Upper lobe of left lung (tissue), 4 donors: ENCODE measurements at regions not wholly inside any gene's neighbourhood (a gene's known extent, or its start where the extent isn't known, plus 50 kb on each side); places are given as distances from the start of the nearest gene placed in this dataset.

Source experiments
- CTCF ChIP-seq, 6 experiments: fragments of 450-650 bp in 4 of 6; fragments of 200-600 bp in 2 of 6; sonication (generic) in 2 of 6; IDR thresholded peaks; one replicate each; pipeline ENCODE4 v1.5.1; 2016 to 2019; ENCODE audit warnings: antibody characterized with exemption in 6 of 6
- EP300 ChIP-seq, 4 donors: sonication (generic); formaldehyde crosslinking; IDR thresholded peaks; one replicate each; pipeline ENCODE4 v1.5.1; 2017; ENCODE audit warnings: antibody characterized with exemption in 4 of 4, control low read depth in 2 of 4
- POLR2A ChIP-seq, 4 donors: fragments of 450-650 bp; IDR thresholded peaks; one replicate each; pipeline ENCODE4 v1.5.1; 2016 to 2017; ENCODE audit warnings: antibody characterized with exemption in 4 of 4, mild to moderate bottlenecking in 2 of 4
- POLR2AphosphoS5 ChIP-seq, 2 donors: sonication (generic); formaldehyde crosslinking; IDR thresholded peaks; one replicate each; pipeline ENCODE4 v1.5.1; 2017; ENCODE audit warnings: antibody characterized with exemption in 2 of 2

DNA sequence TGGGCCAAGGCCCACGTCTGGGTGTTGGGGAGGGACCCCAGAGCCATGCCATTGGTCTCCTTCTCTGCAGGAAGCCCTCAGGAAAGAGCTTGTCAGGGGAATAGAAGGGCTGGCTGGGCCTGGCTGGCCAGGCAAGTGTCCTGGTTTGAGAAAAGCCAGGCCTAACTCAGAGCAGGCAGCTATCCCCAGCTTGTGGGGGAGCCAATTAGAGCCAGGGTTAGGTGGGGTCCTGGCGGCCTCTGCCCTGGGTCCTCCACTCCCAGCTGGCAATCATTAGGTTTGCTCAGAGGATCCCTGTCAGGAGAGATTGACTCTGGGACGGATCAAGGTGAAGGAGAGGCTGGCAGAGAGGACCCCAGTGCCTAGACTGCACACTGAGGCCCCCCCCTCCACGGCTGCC is 64.8 kb downstream of the PJA1 start:
- no peak for TF ChIP-seq CTCF (IDR thresholded peaks at IDR 0.05)
- no peak for TF ChIP-seq POLR2A (IDR thresholded peaks at IDR 0.05)
- no peak for TF ChIP-seq EP300 (IDR thresholded peaks at IDR 0.05)
- no peak for TF ChIP-seq POLR2AphosphoS5 (IDR thresholded peaks at IDR 0.05)
